HG03175 (cell line): ENCODE measurements at regions not wholly inside any gene's neighbourhood (a gene's known extent, or its start where the extent isn't known, plus 50 kb on each side); places are given as distances from the start of the nearest gene placed in this dataset.
"Not testable (repeated sequence)": the region's sequence is repeated elsewhere in the genome, so short reads cannot be mapped to it uniquely, and the experiment has no call there.

Experiments
- ATAC-seq: cut with Tn5 transposase; IDR thresholded peaks from one replicate; pipeline ENCODE4 v1.9.1; 2021; ENCODE audit warnings: mild to moderate bottlenecking, moderate library complexity; ENCODE audit not compliant: unreplicated experiment

- no peak for ATAC-seq
These were observed 63.9 kb upstream of the EDAR start for GRCh38 chr2:109052922-109053321.

DNA sequence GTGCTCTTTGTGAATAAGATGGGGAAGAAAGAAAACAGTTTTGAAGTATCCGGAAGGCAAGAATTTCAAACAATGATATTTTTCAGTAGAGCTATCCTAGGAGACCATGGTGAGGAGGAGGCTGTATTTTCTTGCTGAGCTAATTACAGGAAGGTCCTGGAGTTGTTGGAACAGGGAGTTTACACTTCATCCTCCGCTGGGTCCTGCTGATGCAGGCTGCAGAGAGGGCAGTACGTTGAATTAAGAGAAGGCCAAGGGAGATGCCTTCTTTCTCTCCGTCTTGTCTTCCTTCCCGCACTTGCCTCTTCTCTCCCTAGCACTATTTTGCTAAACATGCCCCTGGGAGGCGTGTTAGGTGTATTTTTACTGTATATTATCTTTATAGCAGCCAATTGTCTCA lies 60.0 kb upstream of the EDAR start:
- no peak for ATAC-seq

GRCh38 chr2:109048163-109048562 lies 59.1 kb upstream of the EDAR start:
- ATAC-seq: no peak

GRCh38 chr2:109047569-109047968 lies 58.5 kb upstream of the EDAR start:
- not testable (repeated sequence) for ATAC-seq

- peak; percentile 84 for ATAC-seq
These were observed 58.0 kb upstream of the EDAR start for GRCh38 chr2:109046925-109047508.

GRCh38 chr2:109045505-109045904 lies 56.5 kb upstream of the EDAR start:
- no peak for ATAC-seq

DNA sequence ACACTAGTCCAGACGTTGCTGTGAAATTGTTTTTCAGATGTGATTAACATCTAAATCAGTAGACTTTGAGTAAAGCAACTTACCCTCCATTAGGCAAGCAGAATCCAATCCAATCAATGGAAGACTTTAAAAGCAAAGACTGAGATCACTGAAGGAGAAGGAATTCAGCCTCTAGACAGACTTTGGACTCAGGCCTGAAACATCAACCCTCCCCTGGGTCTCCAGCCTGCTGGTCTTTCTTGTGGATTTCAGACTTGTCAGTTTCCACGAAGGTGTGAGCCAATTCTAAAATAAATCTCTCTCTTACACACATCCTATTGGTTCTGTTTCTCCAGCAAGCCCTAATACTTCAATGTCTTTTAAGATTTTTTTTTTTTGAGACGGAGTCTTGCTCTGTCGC lies 50.0 kb upstream of the EDAR start:
- ATAC-seq: no peak
